ENCODE measurements at regions not wholly inside any gene's neighbourhood (a gene's known extent, or its start where the extent isn't known, plus 50 kb on each side); places are given as distances from the start of the nearest gene placed in this dataset.

GRCh38 chr1:199116488-199116887 lies 477.6 kb downstream of the PTPRC start:
- TF ChIP-seq, protein P1, sequence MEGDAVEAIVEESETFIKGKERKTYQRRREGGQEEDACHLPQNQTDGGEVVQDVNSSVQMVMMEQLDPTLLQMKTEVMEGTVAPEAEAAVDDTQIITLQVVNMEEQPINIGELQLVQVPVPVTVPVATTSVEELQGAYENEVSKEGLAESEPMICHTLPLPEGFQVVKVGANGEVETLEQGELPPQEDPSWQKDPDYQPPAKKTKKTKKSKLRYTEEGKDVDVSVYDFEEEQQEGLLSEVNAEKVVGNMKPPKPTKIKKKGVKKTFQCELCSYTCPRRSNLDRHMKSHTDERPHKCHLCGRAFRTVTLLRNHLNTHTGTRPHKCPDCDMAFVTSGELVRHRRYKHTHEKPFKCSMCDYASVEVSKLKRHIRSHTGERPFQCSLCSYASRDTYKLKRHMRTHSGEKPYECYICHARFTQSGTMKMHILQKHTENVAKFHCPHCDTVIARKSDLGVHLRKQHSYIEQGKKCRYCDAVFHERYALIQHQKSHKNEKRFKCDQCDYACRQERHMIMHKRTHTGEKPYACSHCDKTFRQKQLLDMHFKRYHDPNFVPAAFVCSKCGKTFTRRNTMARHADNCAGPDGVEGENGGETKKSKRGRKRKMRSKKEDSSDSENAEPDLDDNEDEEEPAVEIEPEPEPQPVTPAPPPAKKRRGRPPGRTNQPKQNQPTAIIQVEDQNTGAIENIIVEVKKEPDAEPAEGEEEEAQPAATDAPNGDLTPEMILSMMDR (IDR thresholded peaks at IDR 0.05) = no peak
- Mint-ChIP-seq H3K36me3 (ENCODE audit: unreplicated experiment) (no peaks in the 10 kb centered on the region), H3K4me1 (ENCODE audit: unreplicated experiment) (no peaks in the 10 kb centered on the region), H3K4me3 (ENCODE audit: unreplicated experiment) (no peak overlapping the region), H3K27me3 (ENCODE audit: unreplicated experiment) (no peaks in the 10 kb centered on the region), H3K27ac (ENCODE audit: unreplicated experiment) (no peak overlapping the region), H3K9me3 (ENCODE audit: unreplicated experiment) (peaks cover 4% of the 10 kb centered on the region)
- no peak for DNase-seq (ENCODE audit: extremely low spot score, unreplicated experiment)

GRCh38 chr1:199121047-199121446 lies 482.2 kb downstream of the PTPRC start:
- peaks cover 4% of the 10 kb centered on the region for H3K9me3 Mint-ChIP-seq (ENCODE audit: unreplicated experiment)
- H3K36me3 Mint-ChIP-seq (ENCODE audit: unreplicated experiment) = no peaks in the 10 kb centered on the region
- no peak for DNase-seq (ENCODE audit: extremely low spot score, unreplicated experiment)
- no peak overlapping the region for H3K4me3 Mint-ChIP-seq (ENCODE audit: unreplicated experiment)
- TF ChIP-seq, protein P1 (IDR thresholded peaks at IDR 0.05) = no peak
- no peaks in the 10 kb centered on the region for H3K27me3 Mint-ChIP-seq (ENCODE audit: unreplicated experiment)
- H3K4me1 Mint-ChIP-seq (ENCODE audit: unreplicated experiment) = no peaks in the 10 kb centered on the region
- no peak overlapping the region for H3K27ac Mint-ChIP-seq (ENCODE audit: unreplicated experiment)

- no peak overlapping the region for H3K27ac Mint-ChIP-seq (ENCODE audit: unreplicated experiment)
- H3K9me3 Mint-ChIP-seq (ENCODE audit: unreplicated experiment) = peaks cover 4% of the 10 kb centered on the region
Observed at GRCh38 chr1:199122085-199122484, 483.2 kb downstream of the PTPRC start.

GRCh38 chr1:199122532-199123311 lies 483.9 kb downstream of the PTPRC start:
- Mint-ChIP-seq H3K27ac (ENCODE audit: unreplicated experiment) (no peak overlapping the region), H3K4me3 (ENCODE audit: unreplicated experiment) (no peak overlapping the region), H3K4me1 (ENCODE audit: unreplicated experiment) (no peaks in the 10 kb centered on the region), H3K36me3 (ENCODE audit: unreplicated experiment) (no peaks in the 10 kb centered on the region), H3K27me3 (ENCODE audit: unreplicated experiment) (no peaks in the 10 kb centered on the region), H3K9me3 (ENCODE audit: unreplicated experiment) (peaks cover 4% of the 10 kb centered on the region)
- DNase-seq (ENCODE audit: extremely low spot score, unreplicated experiment) = no peak
- TF ChIP-seq, protein P1 (IDR thresholded peaks at IDR 0.05) = no peak

More at GRCh38 chr1:199122085-199122484, 483.2 kb downstream of the PTPRC start:
- no peak overlapping the region for H3K4me3 Mint-ChIP-seq (ENCODE audit: unreplicated experiment)
- TF ChIP-seq, protein P1 (IDR thresholded peaks at IDR 0.05) = no peak
- H3K27me3 Mint-ChIP-seq (ENCODE audit: unreplicated experiment) = no peaks in the 10 kb centered on the region
- DNase-seq (ENCODE audit: extremely low spot score, unreplicated experiment) = no peak
- H3K4me1 Mint-ChIP-seq (ENCODE audit: unreplicated experiment) = no peaks in the 10 kb centered on the region
- no peaks in the 10 kb centered on the region for H3K36me3 Mint-ChIP-seq (ENCODE audit: unreplicated experiment)

GRCh38 chr1:199123615-199124014 lies 484.8 kb downstream of the PTPRC start:
- DNase-seq (ENCODE audit: extremely low spot score, unreplicated experiment) = no peak
- Mint-ChIP-seq H3K27ac (ENCODE audit: unreplicated experiment) (no peak overlapping the region), H3K9me3 (ENCODE audit: unreplicated experiment) (no peaks in the 10 kb centered on the region), H3K4me1 (ENCODE audit: unreplicated experiment) (no peaks in the 10 kb centered on the region), H3K27me3 (ENCODE audit: unreplicated experiment) (no peaks in the 10 kb centered on the region), H3K36me3 (ENCODE audit: unreplicated experiment) (no peaks in the 10 kb centered on the region), H3K4me3 (ENCODE audit: unreplicated experiment) (no peak overlapping the region)
- TF ChIP-seq, protein P1 (IDR thresholded peaks at IDR 0.05) = no peak
